Fibroblast of pulmonary artery (primary cell): ENCODE measurements at regions not wholly inside any gene's neighbourhood (a gene's known extent, or its start where the extent isn't known, plus 50 kb on each side); places are given as distances from the start of the nearest gene placed in this dataset.

Source experiments
- DNase-seq: peaks from one replicate; pipeline ENCODE4 v3.0.0-alpha.2; 2010; ENCODE audit warnings: low read depth
- H3K4me3 ChIP-seq: replicated peaks from 2 replicates; pipeline ENCODE4 v1.5.1; 2011; ENCODE audit warnings: low read depth, mild to moderate bottlenecking, control low read depth, low read length, moderate library complexity
- TF ChIP-seq, protein P1 (sequence below): IDR thresholded peaks from 2 replicates; pipeline ENCODE4 v1.5.1; 2011; ENCODE audit warnings: mild to moderate bottlenecking, control low read depth, low read length, inconsistent platforms; ENCODE audit errors: missing control alignments

DNA sequence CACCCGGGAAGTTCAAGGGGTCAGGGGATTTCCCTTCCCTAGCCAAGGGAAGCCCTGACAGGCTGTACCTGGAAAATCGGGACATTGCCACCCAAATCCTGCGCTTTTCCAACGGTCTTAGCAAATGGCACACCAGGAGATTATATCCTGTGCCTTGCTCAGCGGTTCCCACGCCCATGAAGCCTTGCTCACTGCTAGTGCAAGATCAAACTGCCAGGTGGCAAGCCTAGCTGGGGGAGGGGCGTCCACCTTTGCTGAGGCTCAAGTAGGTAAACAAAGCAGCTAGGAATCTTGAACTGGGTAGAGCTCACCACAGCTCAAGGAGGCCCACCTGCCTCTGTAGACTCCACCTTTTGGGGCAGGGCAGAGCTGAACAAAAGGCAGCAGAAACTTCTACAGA, 1794.5 kb downstream of the PCDH9 start:
- TF ChIP-seq, protein P1, sequence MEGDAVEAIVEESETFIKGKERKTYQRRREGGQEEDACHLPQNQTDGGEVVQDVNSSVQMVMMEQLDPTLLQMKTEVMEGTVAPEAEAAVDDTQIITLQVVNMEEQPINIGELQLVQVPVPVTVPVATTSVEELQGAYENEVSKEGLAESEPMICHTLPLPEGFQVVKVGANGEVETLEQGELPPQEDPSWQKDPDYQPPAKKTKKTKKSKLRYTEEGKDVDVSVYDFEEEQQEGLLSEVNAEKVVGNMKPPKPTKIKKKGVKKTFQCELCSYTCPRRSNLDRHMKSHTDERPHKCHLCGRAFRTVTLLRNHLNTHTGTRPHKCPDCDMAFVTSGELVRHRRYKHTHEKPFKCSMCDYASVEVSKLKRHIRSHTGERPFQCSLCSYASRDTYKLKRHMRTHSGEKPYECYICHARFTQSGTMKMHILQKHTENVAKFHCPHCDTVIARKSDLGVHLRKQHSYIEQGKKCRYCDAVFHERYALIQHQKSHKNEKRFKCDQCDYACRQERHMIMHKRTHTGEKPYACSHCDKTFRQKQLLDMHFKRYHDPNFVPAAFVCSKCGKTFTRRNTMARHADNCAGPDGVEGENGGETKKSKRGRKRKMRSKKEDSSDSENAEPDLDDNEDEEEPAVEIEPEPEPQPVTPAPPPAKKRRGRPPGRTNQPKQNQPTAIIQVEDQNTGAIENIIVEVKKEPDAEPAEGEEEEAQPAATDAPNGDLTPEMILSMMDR: no peak
- H3K4me3 ChIP-seq: no peak overlapping the region
- no peak for DNase-seq

DNA sequence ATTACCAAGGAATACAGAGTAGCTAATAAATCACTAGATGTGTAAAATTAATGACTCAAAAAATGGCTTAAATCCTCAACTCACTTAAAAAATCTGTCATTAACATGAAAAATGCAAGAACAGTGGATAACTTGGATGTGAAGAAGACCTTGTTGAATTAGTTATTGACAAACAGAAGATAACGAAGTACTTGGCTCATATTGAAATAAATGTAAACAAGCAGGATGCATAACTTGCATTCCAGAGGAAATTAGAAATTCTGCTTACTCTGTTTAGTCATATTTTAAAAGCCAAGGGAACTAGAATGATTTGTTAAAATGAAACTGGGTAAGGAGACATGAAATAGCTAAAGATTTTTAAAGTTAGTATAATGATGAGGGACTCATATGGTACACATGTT, 1812.2 kb downstream of the PCDH9 start:
- DNase-seq: peak; percentile 2

DNA sequence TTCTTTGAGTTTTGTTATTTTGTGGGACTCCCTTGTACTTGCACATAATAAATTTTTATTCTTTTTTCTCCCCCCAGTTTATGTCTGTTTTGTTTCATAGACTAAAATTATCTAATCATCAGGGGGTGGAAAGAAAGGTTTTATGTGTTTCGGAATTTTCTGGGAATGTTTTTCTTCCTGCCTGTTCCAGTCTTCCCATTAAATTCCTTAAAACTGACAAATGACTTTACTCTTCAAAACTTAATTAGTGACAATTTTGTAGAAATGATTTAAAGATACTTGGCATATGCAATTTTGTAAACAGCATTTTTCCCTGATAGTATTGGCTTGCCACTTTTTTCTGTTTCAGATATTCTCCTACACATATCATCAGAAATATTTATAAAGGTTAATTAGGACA, 1813.4 kb downstream of the PCDH9 start:
- no peak overlapping the region for H3K4me3 ChIP-seq
- TF ChIP-seq, protein P1: no peak
- DNase-seq: no peak

More for the DNA sequence above, 1812.2 kb downstream of the PCDH9 start:
- TF ChIP-seq, protein P1: no peak
- no peak overlapping the region for H3K4me3 ChIP-seq

DNA sequence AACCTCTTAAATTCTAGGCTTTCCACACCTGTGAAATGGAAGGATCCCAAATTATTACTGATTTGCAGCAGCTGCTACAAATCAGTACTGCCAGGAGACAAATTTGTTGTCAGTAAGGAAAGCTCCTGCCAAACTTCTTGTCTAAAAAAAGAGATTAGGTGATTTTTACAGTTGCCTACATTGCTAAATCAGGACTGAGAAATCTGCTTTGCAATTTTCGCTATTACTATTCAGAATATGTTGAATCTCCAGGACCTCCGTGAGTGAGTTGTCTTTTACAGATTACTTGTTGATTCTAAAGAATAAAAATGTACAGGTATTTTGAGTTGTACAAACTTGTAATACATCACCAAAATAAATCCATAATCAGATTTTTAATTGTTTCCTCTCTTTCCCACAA, 1815.9 kb downstream of the PCDH9 start:
- TF ChIP-seq, protein P1: no peak
- H3K4me3 ChIP-seq: no peak overlapping the region
- no peak for DNase-seq

DNA sequence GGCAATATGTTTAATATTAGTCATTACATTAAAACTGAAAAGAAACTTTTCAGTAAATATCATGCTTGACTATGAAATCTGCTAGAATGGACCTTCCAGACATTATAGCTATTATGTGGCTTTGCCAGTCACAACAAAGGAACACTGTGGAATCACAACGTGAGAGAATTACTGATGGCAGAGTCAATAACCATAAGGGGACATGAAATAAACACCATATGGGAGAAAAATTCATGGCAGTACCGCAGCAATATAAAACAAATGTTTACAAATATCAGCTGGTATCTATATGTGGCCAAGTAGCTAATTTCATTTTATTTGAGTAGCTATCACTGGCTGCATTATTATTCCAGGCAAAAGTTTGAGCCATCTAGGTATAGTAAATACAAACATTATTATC, 1818.6 kb downstream of the PCDH9 start:
- DNase-seq: no peak
- no peak overlapping the region for H3K4me3 ChIP-seq
- TF ChIP-seq, protein P1: no peak

DNA sequence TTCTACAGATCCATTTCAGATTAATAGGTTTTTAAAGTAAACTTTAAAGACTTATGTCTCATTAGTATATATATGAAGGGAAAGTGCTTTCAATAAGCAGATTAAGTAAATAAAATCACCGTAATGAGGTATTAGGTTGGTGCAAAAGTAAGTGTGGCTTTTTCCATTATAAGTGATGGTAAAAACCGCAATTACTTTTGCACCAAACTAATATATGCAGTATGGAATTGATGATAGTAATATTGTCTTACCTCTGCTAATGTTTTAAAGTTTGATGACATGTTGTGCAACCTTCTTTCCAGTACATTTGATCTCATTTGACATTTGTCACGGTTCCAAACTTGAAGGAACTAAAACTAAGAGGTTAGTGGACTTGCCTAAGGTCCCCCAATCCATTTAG, 1819.3 kb downstream of the PCDH9 start:
- H3K4me3 ChIP-seq: no peak overlapping the region
- TF ChIP-seq, protein P1: no peak
- no peak for DNase-seq

DNA sequence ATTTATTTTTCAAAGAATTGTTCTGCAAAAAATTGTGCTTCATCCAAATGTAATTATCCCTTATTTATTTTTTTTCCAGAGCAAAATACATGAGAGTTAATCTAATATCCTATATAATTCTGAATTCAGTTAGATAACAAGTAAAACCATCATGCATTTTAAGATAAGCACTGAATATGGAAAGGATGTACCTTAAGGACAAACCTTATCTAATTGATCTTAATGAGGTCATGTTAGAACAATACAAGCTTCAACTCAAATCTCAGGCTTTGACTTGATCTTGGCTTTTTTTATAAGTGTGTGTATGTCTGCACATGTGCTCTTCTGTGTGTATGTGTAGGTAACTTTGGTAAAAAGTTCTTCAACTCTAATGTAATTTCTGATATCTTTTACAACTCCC, 1828.8 kb downstream of the PCDH9 start:
- TF ChIP-seq, protein P1: no peak
- no peak for DNase-seq
- H3K4me3 ChIP-seq: no peak overlapping the region
